ENCODE measurements at regions not wholly inside any gene's neighbourhood (a gene's known extent, or its start where the extent isn't known, plus 50 kb on each side); places are given as distances from the start of the nearest gene placed in this dataset.
A peak's percentile ranks its signal among the peaks of the same experiment; 100 is the strongest.

GRCh38 chr18:70666936-70667335 lies 378.1 kb downstream of the SOCS6 start:
- H3K4me1 ChIP-seq: no peaks in the 10 kb centered on the region
- H3K4me3 ChIP-seq: no peak overlapping the region
- no peaks in the 10 kb centered on the region for H3K27me3 ChIP-seq
- no peak for DNase-seq
- TF ChIP-seq POLR2A (IDR thresholded peaks at IDR 0.05) (no peak), CTCF (IDR thresholded peaks at IDR 0.05) (no peak)
- intact Hi-C loops (cut with DNase I): no loop called here
- H3K27ac ChIP-seq: no peak overlapping the region
- peaks cover 0 to 7% (median 0%) of the 10 kb centered on the region in 3 donors for H3K9me3 ChIP-seq
- ATAC-seq: no peak
- H3K36me3 ChIP-seq (replicated peaks in 1 of 2; ENCODE audit: insufficient read depth in 1 of 2, low read depth in 2 of 2): no peaks in the 10 kb centered on the region

- no peak for TF ChIP-seq CTCF (IDR thresholded peaks at IDR 0.05)
- TF ChIP-seq POLR2A (IDR thresholded peaks at IDR 0.05): no peak
- no peak overlapping the region for H3K27ac ChIP-seq
- H3K4me3 ChIP-seq: no peak overlapping the region
- no peak for DNase-seq
- no peaks in the 10 kb centered on the region for H3K4me1 ChIP-seq
- intact Hi-C loops (cut with DNase I): no loop called here
- no peaks in the 10 kb centered on the region for H3K9me3 ChIP-seq
- H3K36me3 ChIP-seq (replicated peaks in 1 of 2; ENCODE audit: insufficient read depth in 1 of 2, low read depth in 2 of 2): no peaks in the 10 kb centered on the region
- no peak for ATAC-seq
- WGBS, 2 donors: 43 to 44% methylated on average over 2 of the region's 2 CpGs
- H3K27me3 ChIP-seq: no peaks in the 10 kb centered on the region
These were observed 374.3 kb downstream of the SOCS6 start for GRCh38 chr18:70663141-70663540.

- no peaks in the 10 kb centered on the region for H3K9me3 ChIP-seq
- WGBS, 2 donors: 67 to 84% methylated on average over 3 to 4 of the region's 4 CpGs
- TF ChIP-seq CTCF (IDR thresholded peaks at IDR 0.05): no peak
- no peak for TF ChIP-seq POLR2A (IDR thresholded peaks at IDR 0.05)
These were observed 373.7 kb downstream of the SOCS6 start for GRCh38 chr18:70662588-70662987.

GRCh38 chr18:70659036-70659925 lies 370.4 kb downstream of the SOCS6 start:
- DNase-seq (no peak), ATAC-seq (peak; percentile 21)
- intact Hi-C loops (cut with DNase I): no loop called here
- H3K27ac ChIP-seq: no peak overlapping the region
- no peaks in the 10 kb centered on the region for H3K36me3 ChIP-seq (replicated peaks in 1 of 2; ENCODE audit: insufficient read depth in 1 of 2, low read depth in 2 of 2)
- H3K9me3 ChIP-seq: no peaks in the 10 kb centered on the region
- H3K4me3 ChIP-seq: no peak overlapping the region
- 20 to 24% methylated on average over 13 of the region's 13 CpGs for WGBS, 2 donors
- no peaks in the 10 kb centered on the region for H3K4me1 ChIP-seq
- TF ChIP-seq CTCF (IDR thresholded peaks at IDR 0.05) (no peak), POLR2A (IDR thresholded peaks at IDR 0.05) (no peak)
- no peaks in the 10 kb centered on the region for H3K27me3 ChIP-seq

More at GRCh38 chr18:70662588-70662987, 373.7 kb downstream of the SOCS6 start:
- no peak for DNase-seq
- no peak for ATAC-seq
- H3K4me3 ChIP-seq: no peak overlapping the region
- H3K36me3 ChIP-seq (replicated peaks in 1 of 2; ENCODE audit: insufficient read depth in 1 of 2, low read depth in 2 of 2): no peaks in the 10 kb centered on the region
- no peaks in the 10 kb centered on the region for H3K4me1 ChIP-seq
- H3K27ac ChIP-seq: no peak overlapping the region
- intact Hi-C loops (cut with DNase I): no loop called here
- no peaks in the 10 kb centered on the region for H3K27me3 ChIP-seq

GRCh38 chr18:70653671-70654070 lies 364.8 kb downstream of the SOCS6 start:
- intact Hi-C loops (cut with DNase I): no loop called here
- DNase-seq (no peak), ATAC-seq (no peak)
- H3K9me3 ChIP-seq: no peaks in the 10 kb centered on the region
- H3K36me3 ChIP-seq (replicated peaks in 1 of 2; ENCODE audit: insufficient read depth in 1 of 2, low read depth in 2 of 2): no peaks in the 10 kb centered on the region
- H3K4me1 ChIP-seq: no peaks in the 10 kb centered on the region
- H3K27ac ChIP-seq: no peak overlapping the region
- H3K4me3 ChIP-seq: no peak overlapping the region
- H3K27me3 ChIP-seq: no peaks in the 10 kb centered on the region
- no peak for TF ChIP-seq CTCF (IDR thresholded peaks at IDR 0.05)
